HCT116 (cell line): ENCODE measurements at regions not wholly inside any gene's neighbourhood (a gene's known extent, or its start where the extent isn't known, plus 50 kb on each side); places are given as distances from the start of the nearest gene placed in this dataset.

Experiments used
- CTCF ChIP-seq, 3 experiments: fragments of 200-600 bp in 1 of 3; sonication (generic) in 1 of 3; IDR thresholded peaks in 2 of 3; conservative IDR thresholded peaks in 1 of 3; 2 replicates each; pipeline ENCODE4 v1.5.1; 2012 to 2017; ENCODE audit warnings: low read depth in 2 of 3, low read length in 2 of 3, antibody characterized with exemption in 1 of 3, borderline replicate concordance in 1 of 3, control low read depth in 1 of 3, mild to moderate bottlenecking in 1 of 3, mixed read lengths in 1 of 3, mixed run types in 1 of 3, moderate library complexity in 1 of 3; ENCODE audit not compliant: insufficient read depth in 1 of 3
- SRF ChIP-seq: IDR thresholded peaks from 2 replicates; pipeline ENCODE4 v1.6.1; 2012; ENCODE audit warnings: low read depth
- TF ChIP-seq, protein P1 (sequence below): IDR thresholded peaks from 2 replicates; pipeline ENCODE4 v1.6.1; 2012; ENCODE audit warnings: low read depth

DNA sequence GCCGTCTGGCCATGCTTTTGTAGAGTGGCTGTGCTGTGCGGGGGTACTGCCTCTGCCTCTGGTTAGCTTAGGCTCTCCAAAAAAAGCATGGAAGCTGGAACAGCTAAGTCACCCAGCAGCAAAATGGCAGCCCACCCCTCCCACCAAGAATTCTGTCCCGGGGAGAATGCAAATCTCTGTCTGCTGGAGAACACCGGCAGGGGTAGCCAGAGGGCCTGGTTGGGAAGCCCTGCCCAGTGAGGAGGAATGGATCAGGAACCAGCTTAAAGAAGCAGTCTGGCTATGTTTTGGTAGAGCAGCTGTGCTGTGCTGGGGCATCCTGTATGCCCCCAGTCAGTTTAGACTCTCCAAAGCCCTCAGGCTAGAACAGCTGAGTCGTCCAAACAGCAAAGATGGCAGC is 56.2 kb upstream of the PTPRG start:
- TF ChIP-seq SRF, result no peak
- no peak for TF ChIP-seq CTCF (IDR thresholded peaks at IDR 0.05 in 2 of 3, conservative IDR thresholded peaks at IDR 0.05 in 1 of 3; ENCODE audit: borderline replicate concordance in 1 of 3, insufficient read depth in 1 of 3, low read depth in 2 of 3, low read length in 2 of 3)
- TF ChIP-seq, protein P1, sequence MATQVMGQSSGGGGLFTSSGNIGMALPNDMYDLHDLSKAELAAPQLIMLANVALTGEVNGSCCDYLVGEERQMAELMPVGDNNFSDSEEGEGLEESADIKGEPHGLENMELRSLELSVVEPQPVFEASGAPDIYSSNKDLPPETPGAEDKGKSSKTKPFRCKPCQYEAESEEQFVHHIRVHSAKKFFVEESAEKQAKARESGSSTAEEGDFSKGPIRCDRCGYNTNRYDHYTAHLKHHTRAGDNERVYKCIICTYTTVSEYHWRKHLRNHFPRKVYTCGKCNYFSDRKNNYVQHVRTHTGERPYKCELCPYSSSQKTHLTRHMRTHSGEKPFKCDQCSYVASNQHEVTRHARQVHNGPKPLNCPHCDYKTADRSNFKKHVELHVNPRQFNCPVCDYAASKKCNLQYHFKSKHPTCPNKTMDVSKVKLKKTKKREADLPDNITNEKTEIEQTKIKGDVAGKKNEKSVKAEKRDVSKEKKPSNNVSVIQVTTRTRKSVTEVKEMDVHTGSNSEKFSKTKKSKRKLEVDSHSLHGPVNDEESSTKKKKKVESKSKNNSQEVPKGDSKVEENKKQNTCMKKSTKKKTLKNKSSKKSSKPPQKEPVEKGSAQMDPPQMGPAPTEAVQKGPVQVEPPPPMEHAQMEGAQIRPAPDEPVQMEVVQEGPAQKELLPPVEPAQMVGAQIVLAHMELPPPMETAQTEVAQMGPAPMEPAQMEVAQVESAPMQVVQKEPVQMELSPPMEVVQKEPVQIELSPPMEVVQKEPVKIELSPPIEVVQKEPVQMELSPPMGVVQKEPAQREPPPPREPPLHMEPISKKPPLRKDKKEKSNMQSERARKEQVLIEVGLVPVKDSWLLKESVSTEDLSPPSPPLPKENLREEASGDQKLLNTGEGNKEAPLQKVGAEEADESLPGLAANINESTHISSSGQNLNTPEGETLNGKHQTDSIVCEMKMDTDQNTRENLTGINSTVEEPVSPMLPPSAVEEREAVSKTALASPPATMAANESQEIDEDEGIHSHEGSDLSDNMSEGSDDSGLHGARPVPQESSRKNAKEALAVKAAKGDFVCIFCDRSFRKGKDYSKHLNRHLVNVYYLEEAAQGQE, result no peak
